ENCODE measurements at regions not wholly inside any gene's neighbourhood (a gene's known extent, or its start where the extent isn't known, plus 50 kb on each side); places are given as distances from the start of the nearest gene placed in this dataset.

DNA sequence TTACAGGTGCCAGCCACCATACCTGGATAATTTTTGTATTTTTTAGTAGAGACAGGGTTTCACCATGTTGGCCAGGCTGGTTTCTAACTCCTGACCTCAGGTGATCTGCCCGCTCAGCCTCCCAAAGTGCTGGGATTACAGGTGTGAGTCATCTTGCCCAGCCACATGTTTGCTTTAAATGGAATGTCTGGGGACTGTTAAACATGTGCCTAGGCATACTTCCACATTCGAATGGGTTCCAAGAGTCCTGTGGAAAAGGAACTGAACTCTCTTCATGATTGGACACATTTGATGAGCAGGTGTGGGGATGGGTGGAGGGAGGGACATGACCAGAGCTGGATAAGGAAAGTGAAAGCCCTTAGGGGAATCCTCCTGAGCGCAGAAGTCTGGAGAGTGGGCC, 58.4 kb upstream of the GREB1L start:
- Histone ChIP-seq H3K27me3 (ENCODE audit: control insufficient read depth in 4 of 4, insufficient read depth in 4 of 4, low read length in 3 of 4) (no peaks in the 10 kb centered on the region), H3K27ac (ENCODE audit: low read depth in 1 of 2, low read length in 2 of 2) (no peak overlapping the region), H3K4me3 (ENCODE audit: low read depth in 1 of 3, low read length in 3 of 3) (no peak overlapping the region), H3K9ac (ENCODE audit: low read depth in 1 of 2, low read length in 2 of 2) (no peak overlapping the region), H3K4me1 (ENCODE audit: control insufficient read depth in 4 of 4, insufficient read depth in 4 of 4, low read length in 3 of 4) (peaks cover 0 to 11% (median 8%) of the 10 kb centered on the region in 4 donors), H3K36me3 (ENCODE audit: control insufficient read depth in 4 of 4, insufficient read depth in 3 of 4, low read depth in 1 of 4, low read length in 3 of 4) (no peaks in the 10 kb centered on the region), H3K9me3 (ENCODE audit: control insufficient read depth in 4 of 4, low read length in 3 of 4) (no peaks in the 10 kb centered on the region)
- 89% methylated on average over 3 of the region's 3 CpGs for WGBS
- TF ChIP-seq, protein P1, sequence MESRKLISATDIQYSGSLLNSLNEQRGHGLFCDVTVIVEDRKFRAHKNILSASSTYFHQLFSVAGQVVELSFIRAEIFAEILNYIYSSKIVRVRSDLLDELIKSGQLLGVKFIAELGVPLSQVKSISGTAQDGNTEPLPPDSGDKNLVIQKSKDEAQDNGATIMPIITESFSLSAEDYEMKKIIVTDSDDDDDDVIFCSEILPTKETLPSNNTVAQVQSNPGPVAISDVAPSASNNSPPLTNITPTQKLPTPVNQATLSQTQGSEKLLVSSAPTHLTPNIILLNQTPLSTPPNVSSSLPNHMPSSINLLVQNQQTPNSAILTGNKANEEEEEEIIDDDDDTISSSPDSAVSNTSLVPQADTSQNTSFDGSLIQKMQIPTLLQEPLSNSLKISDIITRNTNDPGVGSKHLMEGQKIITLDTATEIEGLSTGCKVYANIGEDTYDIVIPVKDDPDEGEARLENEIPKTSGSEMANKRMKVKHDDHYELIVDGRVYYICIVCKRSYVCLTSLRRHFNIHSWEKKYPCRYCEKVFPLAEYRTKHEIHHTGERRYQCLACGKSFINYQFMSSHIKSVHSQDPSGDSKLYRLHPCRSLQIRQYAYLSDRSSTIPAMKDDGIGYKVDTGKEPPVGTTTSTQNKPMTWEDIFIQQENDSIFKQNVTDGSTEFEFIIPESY (IDR thresholded peaks at IDR 0.05) = no peak
- no peak for TF ChIP-seq HNF4A (conservative IDR thresholded peaks at IDR 0.05)
- TF ChIP-seq GABPA (IDR thresholded peaks at IDR 0.05 in 1 of 2, conservative IDR thresholded peaks at IDR 0.05 in 1 of 2) = no peak
- TF ChIP-seq HNF4G (IDR thresholded peaks at IDR 0.05) = no peak
- no peak for TF ChIP-seq YY1 (IDR thresholded peaks at IDR 0.05)
- no peak for TF ChIP-seq FOXA2 (IDR thresholded peaks at IDR 0.05)
- TF ChIP-seq TAF1 (conservative IDR thresholded peaks at IDR 0.05) = no peak
- no peak for TF ChIP-seq SP1 (IDR thresholded peaks at IDR 0.05)
- TF ChIP-seq REST (IDR thresholded peaks at IDR 0.05) = no peak
- DNase-seq (ENCODE audit: low spot score) = no peak

DNA sequence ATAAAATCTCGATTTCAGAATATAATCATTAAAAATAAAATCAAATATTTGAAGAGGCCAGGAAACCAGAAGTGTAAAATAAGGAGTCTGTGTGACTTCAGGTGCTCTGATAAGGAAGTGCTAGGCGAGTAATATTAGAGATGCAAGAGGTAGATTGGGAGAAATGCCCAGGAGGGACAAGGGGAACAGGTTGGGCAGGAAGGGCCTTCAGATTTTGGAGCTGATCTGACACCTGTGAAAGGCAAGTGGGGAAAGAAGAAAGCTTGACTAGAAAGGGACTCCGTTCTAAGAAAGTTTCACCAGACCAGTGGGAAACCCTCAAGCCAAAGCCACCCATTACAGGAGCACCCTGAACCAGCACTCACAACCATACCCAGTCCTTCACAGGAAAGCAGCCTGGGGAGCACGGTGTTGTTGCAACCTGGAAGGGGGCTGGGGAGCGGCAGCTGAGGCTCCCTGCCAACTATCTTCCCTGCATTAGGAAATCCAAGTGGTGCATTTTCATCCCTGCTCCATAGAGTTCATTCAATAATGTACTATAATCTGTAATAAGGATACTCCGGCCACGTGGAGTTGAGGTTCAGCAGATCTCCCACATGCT, 57.5 kb upstream of the GREB1L start:
- Histone ChIP-seq H3K36me3 (ENCODE audit: control insufficient read depth in 4 of 4, insufficient read depth in 3 of 4, low read depth in 1 of 4, low read length in 3 of 4) (no peaks in the 10 kb centered on the region), H3K9me3 (ENCODE audit: control insufficient read depth in 4 of 4, low read length in 3 of 4) (no peaks in the 10 kb centered on the region), H3K27ac (ENCODE audit: low read depth in 1 of 2, low read length in 2 of 2) (no peak overlapping the region), H3K9ac (ENCODE audit: low read depth in 1 of 2, low read length in 2 of 2) (no peak overlapping the region), H3K4me3 (ENCODE audit: low read depth in 1 of 3, low read length in 3 of 3) (no peak overlapping the region), H3K4me1 (ENCODE audit: control insufficient read depth in 4 of 4, insufficient read depth in 4 of 4, low read length in 3 of 4) (peaks cover 0 to 11% (median 8%) of the 10 kb centered on the region in 4 donors), H3K27me3 (ENCODE audit: control insufficient read depth in 4 of 4, insufficient read depth in 4 of 4, low read length in 3 of 4) (no peaks in the 10 kb centered on the region)
- WGBS = 75% methylated on average over 7 of the region's 7 CpGs
- no peak for TF ChIP-seq HNF4A (conservative IDR thresholded peaks at IDR 0.05)
- TF ChIP-seq SP1 (IDR thresholded peaks at IDR 0.05) = no peak
- TF ChIP-seq, protein P2, sequence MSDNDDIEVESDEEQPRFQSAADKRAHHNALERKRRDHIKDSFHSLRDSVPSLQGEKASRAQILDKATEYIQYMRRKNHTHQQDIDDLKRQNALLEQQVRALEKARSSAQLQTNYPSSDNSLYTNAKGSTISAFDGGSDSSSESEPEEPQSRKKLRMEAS (IDR thresholded peaks at IDR 0.05) = no peak
- TF ChIP-seq, protein P3, sequence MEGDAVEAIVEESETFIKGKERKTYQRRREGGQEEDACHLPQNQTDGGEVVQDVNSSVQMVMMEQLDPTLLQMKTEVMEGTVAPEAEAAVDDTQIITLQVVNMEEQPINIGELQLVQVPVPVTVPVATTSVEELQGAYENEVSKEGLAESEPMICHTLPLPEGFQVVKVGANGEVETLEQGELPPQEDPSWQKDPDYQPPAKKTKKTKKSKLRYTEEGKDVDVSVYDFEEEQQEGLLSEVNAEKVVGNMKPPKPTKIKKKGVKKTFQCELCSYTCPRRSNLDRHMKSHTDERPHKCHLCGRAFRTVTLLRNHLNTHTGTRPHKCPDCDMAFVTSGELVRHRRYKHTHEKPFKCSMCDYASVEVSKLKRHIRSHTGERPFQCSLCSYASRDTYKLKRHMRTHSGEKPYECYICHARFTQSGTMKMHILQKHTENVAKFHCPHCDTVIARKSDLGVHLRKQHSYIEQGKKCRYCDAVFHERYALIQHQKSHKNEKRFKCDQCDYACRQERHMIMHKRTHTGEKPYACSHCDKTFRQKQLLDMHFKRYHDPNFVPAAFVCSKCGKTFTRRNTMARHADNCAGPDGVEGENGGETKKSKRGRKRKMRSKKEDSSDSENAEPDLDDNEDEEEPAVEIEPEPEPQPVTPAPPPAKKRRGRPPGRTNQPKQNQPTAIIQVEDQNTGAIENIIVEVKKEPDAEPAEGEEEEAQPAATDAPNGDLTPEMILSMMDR (IDR thresholded peaks at IDR 0.05; ENCODE audit: low read depth, low read length, missing input control) = no peak
- TF ChIP-seq TAF1 (conservative IDR thresholded peaks at IDR 0.05) = no peak
- no peak for TF ChIP-seq GABPA (IDR thresholded peaks at IDR 0.05 in 1 of 2, conservative IDR thresholded peaks at IDR 0.05 in 1 of 2)
- no peak for TF ChIP-seq YY1 (IDR thresholded peaks at IDR 0.05)
- no peak for TF ChIP-seq REST (IDR thresholded peaks at IDR 0.05)
- no peak for TF ChIP-seq EGR1 (IDR thresholded peaks at IDR 0.05; ENCODE audit: low read depth in 2 of 2)
- TF ChIP-seq RAD21 (IDR thresholded peaks at IDR 0.05) = no peak
- TF ChIP-seq, protein P4, sequence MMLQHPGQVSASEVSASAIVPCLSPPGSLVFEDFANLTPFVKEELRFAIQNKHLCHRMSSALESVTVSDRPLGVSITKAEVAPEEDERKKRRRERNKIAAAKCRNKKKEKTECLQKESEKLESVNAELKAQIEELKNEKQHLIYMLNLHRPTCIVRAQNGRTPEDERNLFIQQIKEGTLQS (IDR thresholded peaks at IDR 0.05) = no peak
- TF ChIP-seq FOXA2 (IDR thresholded peaks at IDR 0.05) = no peak
- TF ChIP-seq JUND (IDR thresholded peaks at IDR 0.05) = no peak
- TF ChIP-seq, protein P1 (IDR thresholded peaks at IDR 0.05) = no peak
- DNase-seq (ENCODE audit: low spot score) = no peak

Data from liver (tissue), 8 donors.